NK-92 (cell line): ENCODE measurements at regions not wholly inside any gene's neighbourhood (a gene's known extent, or its start where the extent isn't known, plus 50 kb on each side); places are given as distances from the start of the nearest gene placed in this dataset.
"Not testable (repeated sequence)": the region's sequence is repeated elsewhere in the genome, so short reads cannot be mapped to it uniquely, and the experiment has no call there.

Experiments used
- DNase-seq: peaks from one replicate; lab custom pipeline; 2025; ENCODE audit not compliant: unreplicated experiment; lab: John Stamatoyannopoulos, UW

- no peak for DNase-seq
Observed at GRCh38 chr19:29015569-29015968, 197.4 kb downstream of the UQCRFS1 start.

- DNase-seq: no peak
Observed at GRCh38 chr19:29014857-29015436, 198.0 kb downstream of the UQCRFS1 start.

GRCh38 chr19:29013988-29014387, 199.0 kb downstream of the UQCRFS1 start:
- DNase-seq: no peak

GRCh38 chr19:29013325-29013724, 199.6 kb downstream of the UQCRFS1 start:
- DNase-seq: no peak

- DNase-seq: no peak
Observed at GRCh38 chr19:29012457-29012856, 200.5 kb downstream of the UQCRFS1 start.

- DNase-seq: no peak
Observed at GRCh38 chr19:29010276-29010675, 202.7 kb downstream of the UQCRFS1 start.

GRCh38 chr19:29006057-29006735, 206.8 kb downstream of the UQCRFS1 start:
- no peak for DNase-seq

GRCh38 chr19:29004796-29005195, 208.2 kb downstream of the UQCRFS1 start:
- DNase-seq: no peak

GRCh38 chr19:29003641-29004409, 209.1 kb downstream of the UQCRFS1 start:
- DNase-seq: no peak

GRCh38 chr19:29002336-29002735, 210.6 kb downstream of the UQCRFS1 start:
- DNase-seq: no peak

GRCh38 chr19:29001597-29002245, 211.2 kb downstream of the UQCRFS1 start:
- no peak for DNase-seq

GRCh38 chr19:29001141-29001581, 211.8 kb downstream of the UQCRFS1 start:
- DNase-seq: no peak

- DNase-seq: no peak
Observed at GRCh38 chr19:28999724-29000433, 213.1 kb downstream of the UQCRFS1 start.

- DNase-seq: no peak
Observed at GRCh38 chr19:28998974-28999373, 214.0 kb downstream of the UQCRFS1 start.

GRCh38 chr19:28997866-28998265, 215.1 kb downstream of the UQCRFS1 start:
- DNase-seq: not testable (repeated sequence)

- DNase-seq: no peak
Observed at GRCh38 chr19:28990522-28990921, 222.4 kb downstream of the UQCRFS1 start.

GRCh38 chr19:28989739-28990138, 223.2 kb downstream of the UQCRFS1 start:
- no peak for DNase-seq

- DNase-seq: no peak
Observed at GRCh38 chr19:28988066-28988465, 224.9 kb downstream of the UQCRFS1 start.

GRCh38 chr19:28987177-28987576, 225.8 kb downstream of the UQCRFS1 start:
- no peak for DNase-seq

GRCh38 chr19:28985201-28985600, 227.8 kb downstream of the UQCRFS1 start:
- DNase-seq: no peak

- no peak for DNase-seq
Observed at GRCh38 chr19:28984315-28984714, 228.6 kb downstream of the UQCRFS1 start.
